Neural cell (in vitro differentiated cells): ENCODE measurements at regions not wholly inside any gene's neighbourhood (a gene's known extent, or its start where the extent isn't known, plus 50 kb on each side); places are given as distances from the start of the nearest gene placed in this dataset.

Experiments used
- H2AFZ ChIP-seq: fragments of 200-600, 300-800 bp; sonication (generic), shearing (Covaris generic); 2 replicates; pipeline ENCODE4 v1.6.0; 2014; ENCODE audit warnings: low read depth, mild to moderate bottlenecking, antibody characterized with exemption, low read length, moderate library complexity
- H3F3A ChIP-seq: fragments of 200-600 bp; shearing (Covaris generic); 2 replicates; pipeline ENCODE4 v1.6.1; 2016; ENCODE audit warnings: mild to moderate bottlenecking, moderate library complexity, mixed read lengths, antibody characterized with exemption, low read length; ENCODE audit not compliant: insufficient read depth, poor library complexity, severe bottlenecking
- H3K27ac ChIP-seq: fragments of 200-600, 300-800 bp; sonication (generic), shearing (Covaris generic); 2 replicates; pipeline ENCODE4 v1.5.1; 2014; ENCODE audit warnings: mild to moderate bottlenecking, low read length, moderate library complexity
- H3K27me3 ChIP-seq: fragments of 300-800, 200-600 bp; sonication (generic), shearing (Covaris generic); 2 replicates; pipeline ENCODE4 v1.6.0; 2014; ENCODE audit warnings: mild to moderate bottlenecking, low read depth, low read length, moderate library complexity; ENCODE audit not compliant: insufficient read depth
- H3K36me3 ChIP-seq: fragments of 300-800, 200-600 bp; sonication (generic), shearing (Covaris generic); 2 replicates; pipeline ENCODE4 v1.5.1; 2014; ENCODE audit warnings: mild to moderate bottlenecking, antibody characterized with exemption, low read length, moderate library complexity; ENCODE audit not compliant: insufficient read depth
- H3K4me2 ChIP-seq: fragments of 300-800, 200-600 bp; sonication (generic), shearing (Covaris generic); 2 replicates; pipeline ENCODE4 v1.6.0; 2014; ENCODE audit warnings: mild to moderate bottlenecking, low read length
- H3K4me3 ChIP-seq: fragments of 300-800, 200-600 bp; sonication (generic), shearing (Covaris generic); 2 replicates; pipeline ENCODE4 v1.5.1; 2014; ENCODE audit warnings: mild to moderate bottlenecking, low read length, moderate library complexity
- H3K79me2 ChIP-seq: fragments of 200-600 bp; shearing (Covaris generic); replicated peaks from 2 replicates; pipeline ENCODE4 v1.6.0; 2014; ENCODE audit warnings: mild to moderate bottlenecking, low read length, moderate library complexity; ENCODE audit not compliant: insufficient read depth
- H3K9ac ChIP-seq: fragments of 300-800, 200-600 bp; sonication (generic), shearing (Covaris generic); 2 replicates; pipeline ENCODE4 v1.6.1; 2016; ENCODE audit warnings: mild to moderate bottlenecking, low read length, mixed read lengths
- H3K9me2 ChIP-seq: fragments of 200-600 bp; shearing (Covaris generic); 2 replicates; pipeline ENCODE4 v1.6.1; 2016; ENCODE audit warnings: mild to moderate bottlenecking, low read length, mixed read lengths; ENCODE audit not compliant: insufficient read depth
- H3K9me3 ChIP-seq: fragments of 200-600, 300-800 bp; sonication (generic), shearing (Covaris generic); 2 replicates; pipeline ENCODE4 v1.6.1; 2016; ENCODE audit warnings: mild to moderate bottlenecking, mixed run types, low read length, moderate library complexity, mixed read lengths
- H4K20me1 ChIP-seq: fragments of 200-600 bp; shearing (Covaris generic); 2 replicates; pipeline ENCODE4 v1.6.1; 2016; ENCODE audit warnings: mild to moderate bottlenecking, mixed run types; ENCODE audit not compliant: insufficient read depth
- CTCF ChIP-seq: fragments of 450-650 bp; IDR thresholded peaks from 2 replicates; pipeline ENCODE4 v1.5.1; 2014; ENCODE audit warnings: antibody characterized with exemption, mild to moderate bottlenecking, moderate library complexity; ENCODE audit not compliant: poor library complexity, severe bottlenecking
- EP300 ChIP-seq: fragments of 450-650 bp; conservative IDR thresholded peaks from 2 replicates; pipeline ENCODE4 v1.6.1; 2014; ENCODE audit warnings: antibody characterized with exemption, mild to moderate bottlenecking, moderate library complexity; ENCODE audit not compliant: poor library complexity, severe bottlenecking
- EZH2 ChIP-seq: fragments of 200-600, 300-800 bp; shearing (Covaris generic), sonication (generic); IDR thresholded peaks from 2 replicates; pipeline ENCODE4 v1.6.1; 2014; ENCODE audit warnings: antibody characterized with exemption, low read length, borderline replicate concordance, mild to moderate bottlenecking; ENCODE audit not compliant: insufficient read depth, poor library complexity, severe bottlenecking
- MXI1 ChIP-seq: fragments of 450-650 bp; conservative IDR thresholded peaks from 2 replicates; pipeline ENCODE4 v1.6.1; 2014; ENCODE audit warnings: antibody characterized with exemption, mild to moderate bottlenecking; ENCODE audit not compliant: poor library complexity, severe bottlenecking
- POLR2AphosphoS5 ChIP-seq: IDR thresholded peaks from 2 replicates; pipeline ENCODE4 v1.6.1; 2012
- RAD21 ChIP-seq: fragments of 450-650 bp; conservative IDR thresholded peaks from 2 replicates; pipeline ENCODE4 v1.6.1; 2014; ENCODE audit warnings: antibody characterized with exemption, mild to moderate bottlenecking, moderate library complexity
- REST ChIP-seq: IDR thresholded peaks from 2 replicates; pipeline ENCODE4 v1.6.1; 2012; ENCODE audit warnings: borderline replicate concordance
- SMC3 ChIP-seq: fragments of 450-650 bp; conservative IDR thresholded peaks from 2 replicates; pipeline ENCODE4 v1.6.1; 2014; ENCODE audit warnings: antibody characterized with exemption, mild to moderate bottlenecking, moderate library complexity; ENCODE audit not compliant: poor library complexity
- TAF1 ChIP-seq: IDR thresholded peaks from 2 replicates; pipeline ENCODE4 v1.6.1; 2012; ENCODE audit warnings: low read depth

DNA sequence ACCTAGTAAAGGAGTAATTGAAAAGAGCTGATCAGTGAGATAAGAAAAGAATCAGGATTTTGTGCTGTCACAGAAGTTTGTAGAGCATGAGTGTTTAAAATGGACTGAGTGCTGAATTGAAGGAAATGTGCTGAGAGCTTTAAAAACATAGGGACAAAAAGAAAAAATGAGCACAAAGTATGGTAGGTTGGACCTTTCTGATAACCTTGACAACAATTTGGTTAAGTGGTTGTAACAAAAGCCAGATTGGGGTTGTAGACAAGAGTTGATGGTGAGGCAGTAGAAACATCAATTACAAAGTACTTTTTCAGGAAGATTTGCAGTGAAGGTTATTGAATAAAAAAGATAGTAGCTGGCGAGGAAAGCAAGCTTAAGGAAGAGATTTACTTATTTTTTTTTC is 674.7 kb upstream of the KIF2B start:
- H4K20me1 ChIP-seq, result no peaks in the 10 kb centered on the region
- H3K9ac ChIP-seq, result no peak overlapping the region
- no peaks in the 10 kb centered on the region for H3K9me3 ChIP-seq
- H3K27me3 ChIP-seq, result no peaks in the 10 kb centered on the region
- TF ChIP-seq REST (no peak), TAF1 (no peak), POLR2AphosphoS5 (no peak), MXI1 (no peak), EZH2 (no peak), CTCF (no peak), SMC3 (no peak)
- H3K9me2 ChIP-seq, result no peaks in the 10 kb centered on the region
- H3K4me3 ChIP-seq, result no peak overlapping the region
- no peak overlapping the region for H3K4me2 ChIP-seq
- no peaks in the 10 kb centered on the region for H3F3A ChIP-seq
- H3K27ac ChIP-seq, result no peak overlapping the region
- no peaks in the 10 kb centered on the region for H3K79me2 ChIP-seq
- no peaks in the 10 kb centered on the region for H3K36me3 ChIP-seq
- no peak overlapping the region for H2AFZ ChIP-seq

- Histone ChIP-seq H3K27ac (no peak overlapping the region), H3K4me2 (no peak overlapping the region)
These were observed 679.8 kb upstream of the KIF2B start for GRCh38 chr17:53142890-53143289.

More at GRCh38 chr17:53142890-53143289, 679.8 kb upstream of the KIF2B start:
- H3K9me3 ChIP-seq, result no peaks in the 10 kb centered on the region
- no peaks in the 10 kb centered on the region for H3F3A ChIP-seq
- H3K27me3 ChIP-seq, result no peaks in the 10 kb centered on the region
- H3K9ac ChIP-seq, result no peak overlapping the region
- no peak overlapping the region for H3K4me3 ChIP-seq
- no peaks in the 10 kb centered on the region for H3K9me2 ChIP-seq
- no peaks in the 10 kb centered on the region for H3K79me2 ChIP-seq
- TF ChIP-seq SMC3 (no peak), CTCF (no peak), EZH2 (no peak), RAD21 (no peak), EP300 (no peak), TAF1 (no peak), REST (no peak), POLR2AphosphoS5 (no peak), MXI1 (no peak)
- H4K20me1 ChIP-seq, result no peaks in the 10 kb centered on the region
- no peak overlapping the region for H2AFZ ChIP-seq
- no peaks in the 10 kb centered on the region for H3K36me3 ChIP-seq
